Fibroblast of skin of right biceps (primary cell): ENCODE measurements at regions not wholly inside any gene's neighbourhood (a gene's known extent, or its start where the extent isn't known, plus 50 kb on each side); places are given as distances from the start of the nearest gene placed in this dataset.
"Not testable (repeated sequence)": the region's sequence is repeated elsewhere in the genome, so short reads cannot be mapped to it uniquely, and the experiment has no call there.

ENCODE experiments used
- DNase-seq: peaks from one replicate; pipeline ENCODE4 v3.0.0-alpha.2; 2013

- no peak for DNase-seq
Observed at GRCh38 chr12:93979189-93979588, 169.2 kb upstream of the PLXNC1 start.

- DNase-seq: no peak
Observed at GRCh38 chr12:93980711-93981110, 167.7 kb upstream of the PLXNC1 start.

- DNase-seq: no peak
Observed at GRCh38 chr12:93981411-93981810, 167.0 kb upstream of the PLXNC1 start.

- peak; percentile 79 for DNase-seq
Observed at GRCh38 chr12:93982771-93983315, 165.5 kb upstream of the PLXNC1 start.

GRCh38 chr12:93984005-93984404 is 164.4 kb upstream of the PLXNC1 start:
- DNase-seq: no peak

GRCh38 chr12:93989949-93990348 is 158.4 kb upstream of the PLXNC1 start:
- DNase-seq: peak; percentile 22

GRCh38 chr12:93990832-93991803 is 157.3 kb upstream of the PLXNC1 start:
- DNase-seq: peak; percentile 85

- peak; percentile 60 for DNase-seq
Observed at GRCh38 chr12:93991829-93992461, 156.4 kb upstream of the PLXNC1 start.

GRCh38 chr12:93994721-93995120 is 153.7 kb upstream of the PLXNC1 start:
- no peak for DNase-seq

- no peak for DNase-seq
Observed at GRCh38 chr12:93996321-93996720, 152.1 kb upstream of the PLXNC1 start.

GRCh38 chr12:94001691-94002090 is 146.7 kb upstream of the PLXNC1 start:
- no peak for DNase-seq

- not testable (repeated sequence) for DNase-seq
Observed at GRCh38 chr12:94002925-94003324, 145.5 kb upstream of the PLXNC1 start.

- not testable (repeated sequence) for DNase-seq
Observed at GRCh38 chr12:94007833-94008232, 140.5 kb upstream of the PLXNC1 start.

- DNase-seq: no peak
Observed at GRCh38 chr12:94010307-94010706, 138.1 kb upstream of the PLXNC1 start.

- peak; percentile 12 for DNase-seq
Observed at GRCh38 chr12:94012071-94012470, 136.3 kb upstream of the PLXNC1 start.

GRCh38 chr12:94012590-94012989 is 135.8 kb upstream of the PLXNC1 start:
- DNase-seq: peak; percentile 26

- DNase-seq: not testable (repeated sequence)
Observed at GRCh38 chr12:94017247-94017646, 131.1 kb upstream of the PLXNC1 start.

GRCh38 chr12:94020335-94020734 is 128.0 kb upstream of the PLXNC1 start:
- DNase-seq: no peak

- DNase-seq: no peak
Observed at GRCh38 chr12:94023879-94024278, 124.5 kb upstream of the PLXNC1 start.

GRCh38 chr12:94025068-94025467 is 123.3 kb upstream of the PLXNC1 start:
- DNase-seq: no peak

GRCh38 chr12:94025756-94026155 is 122.6 kb upstream of the PLXNC1 start:
- DNase-seq: no peak

- DNase-seq: no peak
Observed at GRCh38 chr12:94026596-94026995, 121.8 kb upstream of the PLXNC1 start.

- DNase-seq: no peak
Observed at GRCh38 chr12:94027561-94027960, 120.8 kb upstream of the PLXNC1 start.

GRCh38 chr12:94031763-94032162 is 116.6 kb upstream of the PLXNC1 start:
- no peak for DNase-seq
